Neural cell (in vitro differentiated cells): ENCODE measurements at regions not wholly inside any gene's neighbourhood (a gene's known extent, or its start where the extent isn't known, plus 50 kb on each side); places are given as distances from the start of the nearest gene placed in this dataset.

Experiments used
- H2AFZ ChIP-seq: fragments of 200-600, 300-800 bp; sonication (generic), shearing (Covaris generic); 2 replicates; pipeline ENCODE4 v1.6.0; 2014; ENCODE audit warnings: low read depth, mild to moderate bottlenecking, antibody characterized with exemption, low read length, moderate library complexity
- H3F3A ChIP-seq: fragments of 200-600 bp; shearing (Covaris generic); 2 replicates; pipeline ENCODE4 v1.6.1; 2016; ENCODE audit warnings: mild to moderate bottlenecking, moderate library complexity, mixed read lengths, antibody characterized with exemption, low read length; ENCODE audit not compliant: insufficient read depth, poor library complexity, severe bottlenecking
- H3K27ac ChIP-seq: fragments of 200-600, 300-800 bp; sonication (generic), shearing (Covaris generic); 2 replicates; pipeline ENCODE4 v1.5.1; 2014; ENCODE audit warnings: mild to moderate bottlenecking, low read length, moderate library complexity
- H3K27me3 ChIP-seq: fragments of 300-800, 200-600 bp; sonication (generic), shearing (Covaris generic); 2 replicates; pipeline ENCODE4 v1.6.0; 2014; ENCODE audit warnings: mild to moderate bottlenecking, low read depth, low read length, moderate library complexity; ENCODE audit not compliant: insufficient read depth
- H3K36me3 ChIP-seq: fragments of 300-800, 200-600 bp; sonication (generic), shearing (Covaris generic); 2 replicates; pipeline ENCODE4 v1.5.1; 2014; ENCODE audit warnings: mild to moderate bottlenecking, antibody characterized with exemption, low read length, moderate library complexity; ENCODE audit not compliant: insufficient read depth
- H3K4me2 ChIP-seq: fragments of 300-800, 200-600 bp; sonication (generic), shearing (Covaris generic); 2 replicates; pipeline ENCODE4 v1.6.0; 2014; ENCODE audit warnings: mild to moderate bottlenecking, low read length
- H3K4me3 ChIP-seq: fragments of 300-800, 200-600 bp; sonication (generic), shearing (Covaris generic); 2 replicates; pipeline ENCODE4 v1.5.1; 2014; ENCODE audit warnings: mild to moderate bottlenecking, low read length, moderate library complexity
- H3K79me2 ChIP-seq: fragments of 200-600 bp; shearing (Covaris generic); replicated peaks from 2 replicates; pipeline ENCODE4 v1.6.0; 2014; ENCODE audit warnings: mild to moderate bottlenecking, low read length, moderate library complexity; ENCODE audit not compliant: insufficient read depth
- H3K9ac ChIP-seq: fragments of 300-800, 200-600 bp; sonication (generic), shearing (Covaris generic); 2 replicates; pipeline ENCODE4 v1.6.1; 2016; ENCODE audit warnings: mild to moderate bottlenecking, low read length, mixed read lengths
- H3K9me2 ChIP-seq: fragments of 200-600 bp; shearing (Covaris generic); 2 replicates; pipeline ENCODE4 v1.6.1; 2016; ENCODE audit warnings: mild to moderate bottlenecking, low read length, mixed read lengths; ENCODE audit not compliant: insufficient read depth
- H3K9me3 ChIP-seq: fragments of 200-600, 300-800 bp; sonication (generic), shearing (Covaris generic); 2 replicates; pipeline ENCODE4 v1.6.1; 2016; ENCODE audit warnings: mild to moderate bottlenecking, mixed run types, low read length, moderate library complexity, mixed read lengths
- H4K20me1 ChIP-seq: fragments of 200-600 bp; shearing (Covaris generic); 2 replicates; pipeline ENCODE4 v1.6.1; 2016; ENCODE audit warnings: mild to moderate bottlenecking, mixed run types; ENCODE audit not compliant: insufficient read depth
- CTCF ChIP-seq: fragments of 450-650 bp; IDR thresholded peaks from 2 replicates; pipeline ENCODE4 v1.5.1; 2014; ENCODE audit warnings: antibody characterized with exemption, mild to moderate bottlenecking, moderate library complexity; ENCODE audit not compliant: poor library complexity, severe bottlenecking
- EP300 ChIP-seq: fragments of 450-650 bp; conservative IDR thresholded peaks from 2 replicates; pipeline ENCODE4 v1.6.1; 2014; ENCODE audit warnings: antibody characterized with exemption, mild to moderate bottlenecking, moderate library complexity; ENCODE audit not compliant: poor library complexity, severe bottlenecking
- EZH2 ChIP-seq: fragments of 200-600, 300-800 bp; shearing (Covaris generic), sonication (generic); IDR thresholded peaks from 2 replicates; pipeline ENCODE4 v1.6.1; 2014; ENCODE audit warnings: antibody characterized with exemption, low read length, borderline replicate concordance, mild to moderate bottlenecking; ENCODE audit not compliant: insufficient read depth, poor library complexity, severe bottlenecking
- MXI1 ChIP-seq: fragments of 450-650 bp; conservative IDR thresholded peaks from 2 replicates; pipeline ENCODE4 v1.6.1; 2014; ENCODE audit warnings: antibody characterized with exemption, mild to moderate bottlenecking; ENCODE audit not compliant: poor library complexity, severe bottlenecking
- POLR2AphosphoS5 ChIP-seq: IDR thresholded peaks from 2 replicates; pipeline ENCODE4 v1.6.1; 2012
- RAD21 ChIP-seq: fragments of 450-650 bp; conservative IDR thresholded peaks from 2 replicates; pipeline ENCODE4 v1.6.1; 2014; ENCODE audit warnings: antibody characterized with exemption, mild to moderate bottlenecking, moderate library complexity
- SMC3 ChIP-seq: fragments of 450-650 bp; conservative IDR thresholded peaks from 2 replicates; pipeline ENCODE4 v1.6.1; 2014; ENCODE audit warnings: antibody characterized with exemption, mild to moderate bottlenecking, moderate library complexity; ENCODE audit not compliant: poor library complexity
- TAF1 ChIP-seq: IDR thresholded peaks from 2 replicates; pipeline ENCODE4 v1.6.1; 2012; ENCODE audit warnings: low read depth
- TF ChIP-seq, protein P1 (sequence below): IDR thresholded peaks from 2 replicates; pipeline ENCODE4 v1.6.1; 2012; ENCODE audit warnings: borderline replicate concordance

DNA sequence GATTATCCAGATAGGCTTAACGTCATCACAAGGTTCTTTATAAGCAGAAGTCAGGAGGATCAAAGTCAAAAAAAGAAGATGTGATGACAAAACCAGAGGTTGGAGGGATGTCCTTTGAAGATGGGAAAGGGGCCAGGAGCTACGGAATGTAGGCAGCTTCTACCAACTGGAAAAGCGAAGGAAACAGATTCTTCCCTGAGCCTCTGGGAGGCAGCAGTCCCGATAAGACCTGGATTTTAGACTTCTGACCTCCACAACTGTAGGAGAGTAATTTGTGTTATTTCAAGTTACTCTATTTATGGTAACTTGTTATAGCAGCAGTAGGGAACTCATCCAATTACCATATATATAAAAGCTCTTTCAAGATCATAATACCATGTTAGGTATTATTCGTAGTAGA lies 98.8 kb upstream of the MYCBP2 start:
- H3K9me2 ChIP-seq, result no peaks in the 10 kb centered on the region

GRCh38 chr13:77423296-77423695 lies 96.4 kb upstream of the MYCBP2 start:
- Histone ChIP-seq H4K20me1 (no peaks in the 10 kb centered on the region), H3K4me3 (no peak overlapping the region), H3K27ac (no peak overlapping the region), H3K9me2 (no peaks in the 10 kb centered on the region), H2AFZ (no peak overlapping the region), H3K9me3 (no peaks in the 10 kb centered on the region), H3K27me3 (no peaks in the 10 kb centered on the region), H3F3A (no peaks in the 10 kb centered on the region), H3K79me2 (no peaks in the 10 kb centered on the region), H3K9ac (no peak overlapping the region), H3K4me2 (no peak overlapping the region), H3K36me3 (no peaks in the 10 kb centered on the region)
- no peak for TF ChIP-seq CTCF
- TF ChIP-seq, protein P1, sequence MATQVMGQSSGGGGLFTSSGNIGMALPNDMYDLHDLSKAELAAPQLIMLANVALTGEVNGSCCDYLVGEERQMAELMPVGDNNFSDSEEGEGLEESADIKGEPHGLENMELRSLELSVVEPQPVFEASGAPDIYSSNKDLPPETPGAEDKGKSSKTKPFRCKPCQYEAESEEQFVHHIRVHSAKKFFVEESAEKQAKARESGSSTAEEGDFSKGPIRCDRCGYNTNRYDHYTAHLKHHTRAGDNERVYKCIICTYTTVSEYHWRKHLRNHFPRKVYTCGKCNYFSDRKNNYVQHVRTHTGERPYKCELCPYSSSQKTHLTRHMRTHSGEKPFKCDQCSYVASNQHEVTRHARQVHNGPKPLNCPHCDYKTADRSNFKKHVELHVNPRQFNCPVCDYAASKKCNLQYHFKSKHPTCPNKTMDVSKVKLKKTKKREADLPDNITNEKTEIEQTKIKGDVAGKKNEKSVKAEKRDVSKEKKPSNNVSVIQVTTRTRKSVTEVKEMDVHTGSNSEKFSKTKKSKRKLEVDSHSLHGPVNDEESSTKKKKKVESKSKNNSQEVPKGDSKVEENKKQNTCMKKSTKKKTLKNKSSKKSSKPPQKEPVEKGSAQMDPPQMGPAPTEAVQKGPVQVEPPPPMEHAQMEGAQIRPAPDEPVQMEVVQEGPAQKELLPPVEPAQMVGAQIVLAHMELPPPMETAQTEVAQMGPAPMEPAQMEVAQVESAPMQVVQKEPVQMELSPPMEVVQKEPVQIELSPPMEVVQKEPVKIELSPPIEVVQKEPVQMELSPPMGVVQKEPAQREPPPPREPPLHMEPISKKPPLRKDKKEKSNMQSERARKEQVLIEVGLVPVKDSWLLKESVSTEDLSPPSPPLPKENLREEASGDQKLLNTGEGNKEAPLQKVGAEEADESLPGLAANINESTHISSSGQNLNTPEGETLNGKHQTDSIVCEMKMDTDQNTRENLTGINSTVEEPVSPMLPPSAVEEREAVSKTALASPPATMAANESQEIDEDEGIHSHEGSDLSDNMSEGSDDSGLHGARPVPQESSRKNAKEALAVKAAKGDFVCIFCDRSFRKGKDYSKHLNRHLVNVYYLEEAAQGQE, result no peak
- TF ChIP-seq TAF1, result no peak
- TF ChIP-seq EZH2, result no peak
- TF ChIP-seq EP300, result no peak
- TF ChIP-seq POLR2AphosphoS5, result no peak
- no peak for TF ChIP-seq MXI1
- no peak for TF ChIP-seq RAD21

More for the DNA sequence above, 98.8 kb upstream of the MYCBP2 start:
- Histone ChIP-seq H3K4me2 (no peak overlapping the region), H3K27ac (no peak overlapping the region), H3K9me3 (no peaks in the 10 kb centered on the region), H3K9ac (no peak overlapping the region), H3F3A (no peaks in the 10 kb centered on the region), H3K4me3 (no peak overlapping the region), H2AFZ (no peak overlapping the region), H3K79me2 (no peaks in the 10 kb centered on the region), H4K20me1 (no peaks in the 10 kb centered on the region), H3K27me3 (no peaks in the 10 kb centered on the region), H3K36me3 (no peaks in the 10 kb centered on the region)
- no peak for TF ChIP-seq TAF1
- no peak for TF ChIP-seq EZH2
- no peak for TF ChIP-seq POLR2AphosphoS5
- no peak for TF ChIP-seq RAD21
- no peak for TF ChIP-seq MXI1

DNA sequence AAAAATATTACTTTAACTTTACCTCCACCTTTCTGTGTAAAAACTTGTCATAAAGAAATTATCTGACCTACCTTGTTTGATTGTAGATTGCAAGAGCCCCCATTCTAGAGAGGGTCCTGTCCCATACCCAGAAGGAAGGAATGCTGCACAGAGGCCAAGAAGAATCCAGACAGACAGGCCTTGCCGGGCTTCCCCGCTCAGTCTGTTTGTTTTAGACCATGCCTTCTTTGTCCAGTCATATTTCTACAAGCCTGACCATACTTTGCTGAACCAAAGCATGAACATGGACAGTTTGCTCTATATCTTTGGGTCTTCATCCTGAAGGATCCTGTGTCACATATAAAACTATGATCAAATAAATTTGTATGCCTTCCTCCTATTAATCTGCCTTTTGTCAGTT lies 95.8 kb upstream of the MYCBP2 start:
- H3K4me2 ChIP-seq, result no peak overlapping the region
- no peak overlapping the region for H3K4me3 ChIP-seq
- H3K79me2 ChIP-seq, result no peaks in the 10 kb centered on the region
- H2AFZ ChIP-seq, result no peak overlapping the region
- H3K9ac ChIP-seq, result no peak overlapping the region
- TF ChIP-seq EZH2, result no peak
- TF ChIP-seq POLR2AphosphoS5, result no peak
- TF ChIP-seq CTCF, result no peak
- no peak for TF ChIP-seq EP300
- no peak for TF ChIP-seq RAD21
- no peak for TF ChIP-seq MXI1
- no peak for TF ChIP-seq TAF1
- TF ChIP-seq, protein P1, result no peak
- no peak for TF ChIP-seq SMC3
- no peaks in the 10 kb centered on the region for H3K27me3 ChIP-seq
- no peaks in the 10 kb centered on the region for H3F3A ChIP-seq
- H3K27ac ChIP-seq, result no peak overlapping the region
- H4K20me1 ChIP-seq, result no peaks in the 10 kb centered on the region
- no peaks in the 10 kb centered on the region for H3K9me3 ChIP-seq
- H3K9me2 ChIP-seq, result no peaks in the 10 kb centered on the region
- no peaks in the 10 kb centered on the region for H3K36me3 ChIP-seq
